ENCODE measurements at regions not wholly inside any gene's neighbourhood (a gene's known extent, or its start where the extent isn't known, plus 50 kb on each side); places are given as distances from the start of the nearest gene placed in this dataset.
"Not testable (repeated sequence)": the region's sequence is repeated elsewhere in the genome, so short reads cannot be mapped to it uniquely, and the experiment has no call there.

- DNase-seq (ENCODE audit: extremely low read depth, low read depth, low spot score) = no peak
These were observed 275.7 kb upstream of the STXBP5 start for GRCh38 chr6:146928503-146928902.

DNA sequence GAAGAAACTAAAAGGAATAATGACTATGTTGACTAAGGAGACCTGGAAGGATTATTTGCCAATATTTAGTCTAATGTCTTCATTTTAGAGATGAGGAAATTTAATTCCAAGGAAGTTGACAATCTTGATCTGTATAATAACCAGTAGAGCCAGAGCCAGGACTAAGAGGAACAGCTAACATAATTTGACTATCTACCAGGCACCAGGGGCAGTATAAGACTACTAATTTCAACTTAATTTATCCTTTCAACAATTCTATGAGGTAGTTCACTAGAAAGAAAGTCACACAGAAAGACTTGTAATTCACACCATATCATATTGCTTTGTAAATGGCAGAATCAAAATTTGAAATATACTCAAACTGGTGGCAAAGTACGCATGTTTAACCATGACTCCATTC lies 273.0 kb upstream of the STXBP5 start:
- no peak for DNase-seq (ENCODE audit: extremely low read depth, low read depth, low spot score)

GRCh38 chr6:146937316-146937715 lies 266.9 kb upstream of the STXBP5 start:
- DNase-seq (ENCODE audit: extremely low read depth, low read depth, low spot score) = no peak

- no peak for DNase-seq (ENCODE audit: extremely low read depth, low read depth, low spot score)
These were observed 266.0 kb upstream of the STXBP5 start for GRCh38 chr6:146938266-146938665.

- DNase-seq (ENCODE audit: extremely low read depth, low read depth, low spot score) = not testable (repeated sequence)
These were observed 264.8 kb upstream of the STXBP5 start for GRCh38 chr6:146939456-146939855.

GRCh38 chr6:146943664-146944063 lies 260.6 kb upstream of the STXBP5 start:
- no peak for DNase-seq (ENCODE audit: extremely low read depth, low read depth, low spot score)

GRCh38 chr6:146944077-146944476 lies 260.1 kb upstream of the STXBP5 start:
- DNase-seq (ENCODE audit: extremely low read depth, low read depth, low spot score) = no peak

- DNase-seq (ENCODE audit: extremely low read depth, low read depth, low spot score) = no peak
These were observed 259.4 kb upstream of the STXBP5 start for GRCh38 chr6:146944809-146945208.

- no peak for DNase-seq (ENCODE audit: extremely low read depth, low read depth, low spot score)
These were observed 257.7 kb upstream of the STXBP5 start for GRCh38 chr6:146946559-146946958.

DNA sequence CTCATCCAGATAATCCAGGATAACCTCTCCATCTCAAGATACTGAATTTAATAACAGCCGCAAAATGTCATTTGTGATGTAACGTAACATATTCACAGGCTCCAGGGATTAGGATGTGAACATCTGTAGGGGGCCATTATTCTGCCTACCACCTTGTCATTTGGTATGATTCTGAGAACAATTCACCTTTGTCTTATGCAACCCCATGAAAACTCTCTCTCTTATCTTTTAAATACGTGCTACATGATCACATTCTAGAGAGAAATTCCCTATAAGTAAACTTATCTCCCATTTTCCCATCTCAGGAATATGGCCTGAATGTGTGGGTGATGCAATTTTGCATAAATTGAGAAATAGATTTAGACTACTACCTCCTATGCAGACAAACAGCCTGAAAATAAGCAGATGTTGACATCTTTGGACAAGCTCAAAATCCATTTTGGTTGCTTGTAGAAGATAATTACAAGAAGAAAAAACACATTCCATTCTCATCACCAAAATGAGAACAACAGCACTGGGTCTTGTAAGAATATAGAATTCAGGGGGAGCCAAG lies 255.4 kb upstream of the STXBP5 start:
- no peak for DNase-seq (ENCODE audit: extremely low read depth, low read depth, low spot score)

- DNase-seq (ENCODE audit: extremely low read depth, low read depth, low spot score) = no peak
These were observed 254.8 kb upstream of the STXBP5 start for GRCh38 chr6:146949425-146949824.

DNA sequence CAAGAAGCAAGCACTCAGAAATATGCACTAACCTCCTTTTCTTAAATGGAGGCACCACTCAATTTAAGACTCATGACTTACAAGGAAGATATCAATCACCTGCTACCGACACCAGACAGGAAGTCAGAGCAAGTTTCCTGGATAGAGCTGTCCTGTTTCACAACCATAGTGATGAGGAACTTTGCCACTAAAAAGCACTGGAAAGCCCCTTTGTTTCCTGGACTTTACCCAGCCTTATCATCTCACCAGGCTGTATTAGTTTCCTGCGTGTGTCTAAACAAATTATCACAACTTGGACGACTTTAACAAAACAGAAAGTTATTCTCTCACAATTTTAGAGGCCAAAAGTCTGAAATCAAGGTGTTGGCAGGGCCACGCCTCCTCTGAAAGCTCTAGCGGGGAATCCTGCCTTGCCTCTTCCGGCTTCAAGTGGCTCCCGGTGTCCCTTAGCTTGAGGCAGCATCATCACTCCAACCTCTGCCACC lies 253.8 kb upstream of the STXBP5 start:
- peak; percentile 36 for DNase-seq (ENCODE audit: extremely low read depth, low read depth, low spot score)

DNA sequence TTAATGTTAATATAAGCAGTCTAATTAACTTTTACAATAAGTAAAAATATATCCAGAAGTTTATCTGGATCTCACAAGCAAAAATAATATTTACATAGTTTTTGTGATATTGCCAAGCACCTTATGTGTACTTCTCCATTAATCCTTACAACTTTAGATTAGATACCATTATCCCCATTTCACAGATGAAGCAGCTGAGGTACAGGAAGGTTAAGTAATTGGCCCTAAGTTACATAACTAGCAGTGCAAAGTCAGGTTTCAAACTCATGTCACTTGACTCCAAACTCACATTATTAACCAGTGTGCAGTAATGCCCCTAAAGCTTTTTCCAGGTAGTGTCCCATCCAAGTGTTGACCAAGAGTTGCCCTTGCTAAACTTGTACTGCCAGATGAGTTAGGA lies 248.6 kb upstream of the STXBP5 start:
- no peak for DNase-seq (ENCODE audit: extremely low read depth, low read depth, low spot score)

DNA sequence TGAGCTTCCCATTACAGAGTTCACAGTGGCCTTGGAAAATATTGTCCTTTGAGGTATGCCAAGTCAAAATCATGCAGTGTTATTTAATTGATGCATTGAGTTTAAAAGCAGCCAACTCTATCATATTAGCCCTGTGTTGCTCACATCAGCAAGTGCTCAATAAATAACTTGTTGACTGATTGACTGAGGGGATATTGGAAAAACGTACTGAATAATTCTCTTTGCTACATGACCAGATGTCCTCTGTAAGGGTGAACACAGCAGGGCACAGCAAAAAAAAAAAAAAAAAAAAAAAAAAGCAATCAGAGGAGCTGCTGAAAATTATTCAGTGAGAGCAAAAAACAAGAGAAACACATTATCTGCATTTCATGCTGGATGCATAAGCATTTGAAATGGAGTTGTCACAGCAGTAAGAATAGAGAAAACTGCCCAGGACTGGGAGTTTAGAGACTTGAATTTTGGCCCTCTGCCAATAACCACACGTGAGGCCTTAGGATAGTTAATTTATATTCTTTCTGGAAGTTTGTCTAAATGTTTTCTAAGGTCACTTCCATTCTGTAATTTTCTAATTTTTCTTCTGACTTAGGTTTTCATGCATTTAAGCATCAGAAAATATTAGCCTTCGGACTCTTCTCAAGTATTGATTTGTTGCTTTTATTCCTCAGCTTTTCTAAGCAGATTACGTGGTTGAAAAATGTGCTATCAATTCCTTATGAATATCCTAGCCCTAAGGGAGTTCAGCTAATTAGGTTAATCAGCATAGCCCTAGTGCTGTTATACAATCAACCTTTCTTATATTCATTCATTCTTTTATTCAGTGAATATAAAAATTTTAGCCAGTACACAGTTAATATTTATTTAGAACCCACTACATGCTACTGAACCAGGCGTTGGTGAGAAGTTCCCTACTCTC lies 246.8 kb upstream of the STXBP5 start:
- no peak for DNase-seq (ENCODE audit: extremely low read depth, low read depth, low spot score)

DNA sequence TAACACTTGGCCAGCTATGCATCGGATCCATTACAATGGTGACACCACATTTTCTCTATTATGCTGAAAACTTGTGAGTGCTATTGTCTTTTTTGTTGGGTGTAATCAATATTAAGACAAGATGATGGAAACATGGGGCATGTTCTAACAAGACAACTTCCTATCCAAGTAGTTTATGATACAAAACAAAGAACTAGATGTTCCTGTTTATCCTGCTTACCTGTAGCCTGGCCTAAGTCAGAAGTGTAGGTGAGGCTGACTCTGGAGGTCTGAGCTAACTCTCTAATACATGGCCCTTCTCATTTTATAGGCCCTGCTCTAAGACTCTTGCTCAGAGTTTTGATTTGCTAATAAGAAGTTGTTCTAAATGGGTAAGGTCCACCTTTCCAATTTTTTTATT lies 242.4 kb upstream of the STXBP5 start:
- DNase-seq (ENCODE audit: extremely low read depth, low read depth, low spot score) = no peak

DNA sequence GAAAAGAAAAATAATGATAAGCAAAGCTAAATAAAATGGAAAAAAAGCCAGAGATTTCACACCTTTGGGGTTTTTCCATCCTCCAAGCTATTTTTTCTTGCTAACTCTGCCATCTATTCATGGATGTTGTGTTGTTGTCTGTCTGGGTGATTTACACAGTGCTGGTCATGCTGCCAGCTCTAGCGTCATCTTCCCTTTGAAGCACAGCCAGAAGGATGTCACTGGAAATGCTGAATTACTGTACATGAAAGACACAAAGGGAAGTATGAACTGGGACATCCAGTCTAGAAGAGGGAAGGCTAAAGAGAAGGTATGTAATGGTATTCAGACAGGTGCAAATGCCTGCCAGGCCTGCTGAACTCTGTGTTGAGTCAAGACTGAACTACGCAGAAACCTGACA lies 241.9 kb upstream of the STXBP5 start:
- DNase-seq (ENCODE audit: extremely low read depth, low read depth, low spot score) = no peak

DNA sequence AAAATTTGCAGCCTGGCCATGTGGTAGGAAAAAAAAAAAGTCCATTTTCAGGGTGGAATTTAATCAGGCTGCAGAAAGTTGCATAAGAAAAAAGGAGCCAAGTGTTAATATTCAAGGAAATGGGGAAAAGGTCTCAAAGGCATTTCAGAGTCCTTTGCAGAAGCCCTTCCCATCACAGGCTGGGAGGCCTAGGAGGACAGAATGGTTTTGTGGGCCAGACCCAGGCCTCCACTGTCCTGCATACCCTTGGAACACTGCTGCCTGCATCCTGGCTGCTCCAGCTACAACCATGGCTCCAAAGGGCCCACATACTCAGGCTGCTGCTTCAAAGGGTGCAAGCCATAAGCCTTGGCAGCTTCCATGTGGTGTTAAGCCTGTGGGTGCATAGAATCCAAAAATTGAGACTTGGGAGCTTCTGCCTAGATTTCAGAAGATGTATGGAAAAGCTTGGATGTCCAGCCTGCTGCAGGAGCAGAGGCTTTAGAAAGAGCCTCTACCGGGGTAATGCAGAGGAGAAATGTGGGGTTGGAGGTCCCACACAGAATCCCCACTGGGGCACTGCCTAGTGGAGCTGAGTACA lies 239.0 kb upstream of the STXBP5 start:
- DNase-seq (ENCODE audit: extremely low read depth, low read depth, low spot score) = no peak

- DNase-seq (ENCODE audit: extremely low read depth, low read depth, low spot score) = peak; percentile 56
These were observed 236.0 kb upstream of the STXBP5 start for GRCh38 chr6:146968041-146968760.

GRCh38 chr6:146972546-146972945 lies 231.7 kb upstream of the STXBP5 start:
- DNase-seq (ENCODE audit: extremely low read depth, low read depth, low spot score) = no peak

- no peak for DNase-seq (ENCODE audit: extremely low read depth, low read depth, low spot score)
These were observed 229.9 kb upstream of the STXBP5 start for GRCh38 chr6:146974351-146974750.

GRCh38 chr6:146975093-146975492 lies 229.1 kb upstream of the STXBP5 start:
- DNase-seq (ENCODE audit: extremely low read depth, low read depth, low spot score) = no peak
